CD4-positive, alpha-beta T cell treated with Interleukin-21 for 1 hour (primary cell): ENCODE measurements at regions not wholly inside any gene's neighbourhood (a gene's known extent, or its start where the extent isn't known, plus 50 kb on each side); places are given as distances from the start of the nearest gene placed in this dataset.
A peak's percentile ranks its signal among the peaks of the same experiment; 100 is the strongest.
"Not testable (repeated sequence)": the region's sequence is repeated elsewhere in the genome, so short reads cannot be mapped to it uniquely, and the experiment has no call there.

Experiments
- DNase-seq: peaks from one replicate; pipeline ENCODE4 v3.0.0-alpha.2; 2020

DNA sequence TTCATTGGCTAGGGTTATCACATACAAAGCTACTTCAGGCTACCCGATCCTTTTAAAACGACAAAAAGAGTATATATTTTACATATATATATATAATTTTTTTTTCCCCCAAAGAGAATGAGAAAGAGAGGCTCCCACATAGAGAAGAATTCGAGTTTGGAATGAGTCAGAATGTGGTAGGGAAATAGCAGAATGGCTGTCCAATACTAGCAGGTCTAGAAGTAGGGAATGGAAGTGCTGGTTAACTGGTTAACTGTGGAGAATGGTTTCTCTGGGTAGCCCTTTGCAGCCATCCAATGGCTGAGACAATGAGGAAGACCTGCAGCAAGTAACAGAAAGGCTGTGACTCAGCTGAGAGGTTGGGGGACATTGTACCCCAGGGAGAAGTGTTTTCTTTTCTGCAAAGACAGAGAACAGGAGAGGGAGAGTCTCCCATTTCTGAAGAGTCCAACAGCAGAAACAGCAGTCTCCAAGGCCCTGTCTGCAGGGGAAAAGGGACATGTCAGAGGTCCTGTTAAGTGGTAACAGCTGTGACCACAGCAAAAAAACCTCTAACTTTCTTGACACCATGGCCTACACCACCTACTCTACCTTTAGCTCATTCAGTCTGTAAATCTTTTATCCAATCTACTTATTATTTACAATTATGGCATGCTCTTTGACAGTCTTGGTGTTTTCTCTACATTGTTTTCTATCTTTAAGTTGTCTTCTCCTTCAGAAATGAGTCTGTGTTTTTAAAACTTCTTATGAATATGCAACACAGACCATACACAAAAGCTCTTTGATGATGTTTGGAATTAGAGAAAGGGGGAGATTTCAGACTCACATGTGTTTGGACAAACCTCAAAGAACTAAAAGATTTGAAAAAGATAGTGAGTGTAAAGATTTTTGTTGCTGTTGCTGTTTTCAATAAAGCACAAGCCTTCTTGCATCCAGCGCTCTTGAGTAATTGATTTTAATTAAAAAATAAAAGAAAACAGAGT lies 116.1 kb upstream of the SLC7A14 start:
- no peak for DNase-seq

DNA sequence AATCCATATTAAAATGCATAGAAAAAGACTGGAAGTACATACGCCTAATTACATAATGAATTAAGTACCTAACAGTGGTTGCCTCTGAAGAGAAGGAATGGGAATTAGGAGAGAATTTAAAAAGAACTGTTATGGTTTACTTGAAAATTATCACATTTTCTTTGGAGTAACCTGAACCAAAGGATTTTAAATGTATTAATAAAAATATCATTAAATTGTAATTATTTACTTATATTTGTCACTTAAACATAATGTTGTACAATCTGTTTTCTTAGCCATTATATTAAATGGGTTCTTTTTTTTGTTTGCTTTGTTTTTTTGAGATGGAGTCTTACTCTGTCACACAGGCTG lies 114.2 kb upstream of the SLC7A14 start:
- DNase-seq = no peak

DNA sequence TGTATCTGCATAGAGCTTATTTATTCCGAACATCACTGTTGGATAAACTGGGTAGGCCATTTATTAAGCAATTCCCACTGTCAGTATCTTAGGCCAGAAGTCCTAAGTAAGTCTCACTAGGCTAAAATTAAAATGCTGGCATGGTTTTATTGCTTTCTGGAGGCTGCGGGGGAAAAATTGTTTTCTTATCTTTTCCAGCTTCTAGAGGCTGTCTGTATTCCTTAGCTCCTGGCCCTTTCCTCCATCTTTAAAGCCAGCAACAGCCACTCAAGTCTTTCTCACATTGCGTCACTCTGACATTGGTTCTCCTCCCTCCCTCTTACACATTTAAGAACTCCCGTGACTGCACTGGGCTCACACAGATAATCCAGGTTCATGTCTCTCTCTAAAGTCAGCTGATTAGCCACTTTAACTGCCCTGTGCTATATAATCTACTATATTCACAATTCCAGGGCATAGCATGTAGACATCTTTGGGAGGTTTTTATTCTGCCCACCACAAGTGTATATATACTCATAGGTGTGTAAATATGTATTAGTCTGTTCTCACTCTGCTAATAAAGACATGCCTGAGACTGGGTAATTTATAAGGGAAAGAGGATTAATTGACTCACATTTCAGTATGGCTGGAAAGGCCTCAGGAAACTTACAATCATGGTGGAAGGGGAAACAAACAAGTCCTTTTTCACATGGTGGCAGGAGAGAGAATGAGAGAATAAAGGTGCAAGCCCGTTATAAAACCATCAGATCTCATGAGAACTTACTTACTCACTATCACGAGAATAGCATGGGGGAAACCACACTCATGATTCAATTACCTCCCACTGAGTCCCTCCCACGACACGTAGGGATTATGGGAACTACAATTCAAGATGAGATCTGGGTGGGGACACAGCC lies 113.5 kb upstream of the SLC7A14 start:
- DNase-seq = no peak

DNA sequence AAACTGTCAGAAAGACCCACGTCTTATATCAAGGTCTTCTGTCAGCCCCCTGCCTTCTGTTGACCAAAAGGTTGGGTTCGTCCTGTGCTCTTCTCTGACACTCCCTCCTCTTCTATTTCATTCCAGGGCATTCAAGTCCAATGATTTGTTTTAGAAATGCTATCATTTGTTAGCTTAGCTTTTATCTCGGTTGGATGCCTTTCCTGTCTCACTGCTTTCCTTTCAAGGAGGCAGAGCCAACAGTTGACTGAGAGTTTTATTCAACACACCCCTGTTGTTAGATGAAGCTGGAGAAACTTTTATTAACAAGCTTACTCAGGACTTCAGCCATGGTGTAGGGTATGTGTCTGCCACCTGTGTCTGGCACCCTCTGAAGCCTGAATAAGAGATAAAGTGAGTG lies 112.0 kb upstream of the SLC7A14 start:
- no peak for DNase-seq

DNA sequence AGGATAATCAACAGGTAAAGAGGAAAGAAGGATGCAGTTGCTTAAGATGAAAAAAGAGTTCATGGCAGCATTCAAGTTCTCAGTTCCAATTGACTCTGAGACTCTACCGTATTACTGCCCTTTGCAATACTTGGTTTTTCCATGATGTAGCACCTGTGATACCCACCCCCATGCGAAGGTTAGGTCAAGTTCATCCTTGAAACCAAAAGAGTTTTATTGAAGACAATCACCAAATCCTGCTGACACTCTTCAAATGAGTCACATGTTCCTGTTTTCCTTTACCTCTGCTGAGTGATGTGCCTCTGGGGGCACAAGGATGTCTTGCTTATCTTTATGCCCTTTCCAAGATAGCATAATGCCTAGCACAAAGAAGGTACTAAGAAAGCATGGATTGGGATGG lies 111.3 kb upstream of the SLC7A14 start:
- DNase-seq = no peak

DNA sequence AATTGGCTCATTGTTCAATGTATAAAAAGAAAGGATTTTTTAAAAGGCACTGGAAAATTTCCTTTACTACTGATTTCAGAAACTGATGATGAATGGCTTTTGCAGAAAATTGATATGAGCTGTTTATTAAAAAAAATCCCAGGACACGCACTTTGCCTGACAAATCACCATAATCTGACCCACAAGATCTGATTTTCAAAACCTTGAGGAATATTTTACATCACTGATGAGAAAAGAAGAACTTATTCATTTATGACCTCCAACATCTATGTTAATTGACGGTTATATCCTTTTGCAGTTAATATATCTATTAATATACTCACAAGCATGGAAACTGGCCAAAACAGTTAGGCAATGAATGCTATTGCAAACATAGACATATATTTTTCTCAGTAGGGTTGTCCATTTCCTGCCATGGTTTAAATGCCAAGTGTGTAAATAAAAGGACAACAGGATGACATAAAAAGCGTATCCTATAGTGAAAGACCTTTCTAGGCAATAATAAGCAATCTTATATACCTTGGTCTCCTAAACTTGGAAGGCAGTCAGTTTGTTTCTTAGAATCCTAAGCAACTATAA lies 109.7 kb upstream of the SLC7A14 start:
- no peak for DNase-seq

DNA sequence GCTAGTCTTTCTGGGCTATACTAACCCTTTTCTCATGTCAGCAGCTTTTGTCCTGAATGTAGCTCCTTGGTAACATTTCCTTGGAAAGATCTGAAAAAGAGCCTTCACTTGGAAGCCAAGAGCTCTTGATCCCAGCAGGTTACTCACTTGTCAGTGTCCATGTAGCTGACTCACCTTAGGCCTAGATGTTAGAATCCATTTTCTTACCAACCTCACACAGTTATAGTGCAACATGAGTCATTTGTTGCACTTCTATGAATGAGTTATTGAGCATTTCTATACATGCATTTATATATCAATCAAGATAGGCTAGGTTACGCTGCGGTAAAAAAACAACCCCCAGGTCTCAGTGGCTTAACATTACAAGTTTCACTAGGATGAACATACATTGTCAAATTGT lies 106.8 kb upstream of the SLC7A14 start:
- DNase-seq = no peak

DNA sequence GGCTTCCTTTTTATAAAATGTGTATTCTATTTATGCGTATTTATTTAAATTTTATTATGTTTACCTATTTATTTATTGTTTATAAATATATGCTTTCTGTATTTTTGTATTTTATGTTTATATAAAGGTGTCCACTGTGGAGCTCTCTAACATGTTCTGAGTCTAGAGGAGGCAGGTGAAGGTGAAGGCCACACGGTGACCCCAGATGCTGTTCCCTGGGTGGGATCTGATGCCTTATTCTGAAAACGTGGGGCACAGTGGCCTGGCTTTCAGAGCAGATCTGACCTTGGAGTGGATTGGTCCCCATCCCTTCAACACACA lies 104.7 kb upstream of the SLC7A14 start:
- no peak for DNase-seq

DNA sequence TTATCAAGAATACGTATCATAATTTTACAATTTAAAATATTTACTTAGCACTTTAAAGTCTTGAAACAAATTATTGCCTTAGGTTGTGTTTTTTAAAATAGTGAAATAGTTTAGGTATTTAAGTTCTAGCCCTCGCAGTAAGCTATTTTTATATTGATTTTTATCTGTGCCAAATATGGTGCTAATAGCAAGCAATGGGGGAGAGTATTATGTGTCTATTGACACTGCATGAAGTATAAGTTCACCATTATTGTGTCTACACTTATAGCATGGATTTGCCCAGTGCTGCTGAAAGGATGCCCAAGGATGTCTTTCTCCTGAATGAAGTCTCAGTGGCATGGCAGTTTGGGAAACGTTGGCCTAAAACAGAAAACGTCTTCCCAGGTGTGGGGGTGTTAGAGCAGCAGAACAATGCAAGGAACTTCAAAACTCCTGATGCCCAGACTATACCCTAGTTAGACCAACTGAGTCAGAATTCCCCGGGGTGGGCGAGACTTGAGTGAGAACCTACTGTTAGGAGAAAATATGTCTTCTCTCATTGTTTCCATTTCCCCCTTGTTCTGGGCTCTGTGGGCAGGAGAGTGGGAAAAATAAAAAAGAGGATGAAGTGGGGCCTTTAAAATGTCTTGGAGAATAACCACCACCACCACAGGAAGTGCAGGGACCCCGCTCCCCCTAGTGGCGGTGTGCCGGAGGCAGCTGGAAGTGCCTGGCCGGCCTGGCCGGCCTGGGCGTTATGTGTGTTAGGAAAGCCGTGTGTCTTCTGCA lies 104.2 kb upstream of the SLC7A14 start:
- peak; percentile 10 for DNase-seq

DNA sequence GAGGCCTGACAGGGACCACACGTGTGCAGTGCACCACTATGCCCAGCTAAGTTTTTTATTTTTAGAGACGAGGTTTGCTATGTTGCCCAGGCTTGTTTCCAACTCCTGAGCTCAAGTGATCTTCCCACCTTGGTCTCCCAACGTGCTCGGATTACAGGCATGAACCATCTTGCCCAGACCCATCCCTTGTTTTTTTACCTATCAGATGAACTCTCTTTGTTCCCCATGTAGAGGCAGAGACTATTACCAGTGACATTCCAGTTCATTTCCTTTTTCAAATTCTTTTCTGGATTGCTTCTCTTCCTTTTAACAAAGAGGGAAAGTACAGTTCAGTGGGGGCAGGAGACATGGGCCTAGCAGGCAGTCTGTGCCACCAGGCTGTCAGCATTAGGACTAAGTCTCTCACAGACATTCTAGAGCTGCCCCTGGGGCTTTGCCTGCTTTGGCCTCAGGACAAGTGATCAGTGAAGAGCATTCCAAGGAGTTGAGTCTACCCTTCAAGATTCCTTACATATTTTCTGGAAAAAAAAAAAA lies 103.5 kb upstream of the SLC7A14 start:
- DNase-seq = no peak

DNA sequence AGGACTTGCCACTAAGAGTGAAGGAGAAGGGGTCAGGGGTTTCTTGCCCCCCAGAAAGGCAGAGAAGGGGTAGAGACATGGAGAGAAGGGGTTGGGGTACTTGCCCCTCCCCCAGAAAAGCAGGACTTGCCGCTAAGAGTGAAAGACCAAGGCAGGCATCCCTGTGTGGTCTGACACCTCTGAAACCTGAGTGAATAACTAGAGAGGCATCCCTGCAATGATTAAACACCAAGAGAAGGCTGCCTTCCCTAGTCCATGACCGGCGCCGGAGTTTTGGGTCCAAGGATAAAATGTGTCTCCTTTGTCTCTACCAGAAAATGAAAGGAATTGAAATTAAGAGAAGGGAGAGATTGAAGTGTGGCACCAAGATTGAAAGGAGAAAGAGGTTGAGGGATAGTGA lies 102.3 kb upstream of the SLC7A14 start:
- not testable (repeated sequence) for DNase-seq

DNA sequence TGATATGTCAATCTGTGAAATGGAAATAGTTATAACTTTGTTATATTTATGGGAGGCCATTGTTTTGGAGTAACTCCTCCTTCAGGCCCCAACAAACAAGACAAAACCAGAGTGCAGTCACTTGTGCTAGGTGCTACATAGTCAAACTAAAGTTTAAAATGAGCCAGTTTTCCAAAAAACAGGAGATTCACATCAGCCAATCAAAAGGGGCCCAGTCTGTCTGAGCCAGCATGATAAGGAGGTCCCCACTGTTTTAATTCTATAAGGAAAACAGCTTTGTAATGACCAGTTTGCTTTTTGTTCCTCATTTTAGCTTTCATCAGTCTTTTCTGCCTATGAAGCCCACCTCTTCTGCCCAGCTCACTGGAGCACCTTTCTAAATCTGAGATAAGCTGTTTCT lies 94.7 kb upstream of the SLC7A14 start:
- no peak for DNase-seq

DNA sequence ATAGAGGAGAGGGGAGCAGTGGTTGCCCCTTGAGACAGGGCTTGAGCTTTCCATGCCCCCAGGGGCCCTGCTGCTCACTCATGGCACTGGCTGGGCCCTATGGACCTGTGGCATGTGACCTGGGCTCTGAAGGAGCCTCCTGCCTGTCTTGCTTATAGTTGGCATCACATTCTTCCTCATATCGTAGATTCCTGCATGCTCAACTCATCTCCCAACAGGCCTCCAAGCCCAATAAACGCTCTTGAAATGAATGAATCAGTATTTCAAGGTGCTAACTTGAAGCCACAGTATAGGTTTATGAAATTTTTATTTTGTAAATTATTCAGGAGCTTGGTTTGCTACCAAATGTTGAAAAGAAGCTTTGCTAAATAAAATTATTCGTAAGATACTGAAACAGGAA lies 93.3 kb upstream of the SLC7A14 start:
- no peak for DNase-seq

DNA sequence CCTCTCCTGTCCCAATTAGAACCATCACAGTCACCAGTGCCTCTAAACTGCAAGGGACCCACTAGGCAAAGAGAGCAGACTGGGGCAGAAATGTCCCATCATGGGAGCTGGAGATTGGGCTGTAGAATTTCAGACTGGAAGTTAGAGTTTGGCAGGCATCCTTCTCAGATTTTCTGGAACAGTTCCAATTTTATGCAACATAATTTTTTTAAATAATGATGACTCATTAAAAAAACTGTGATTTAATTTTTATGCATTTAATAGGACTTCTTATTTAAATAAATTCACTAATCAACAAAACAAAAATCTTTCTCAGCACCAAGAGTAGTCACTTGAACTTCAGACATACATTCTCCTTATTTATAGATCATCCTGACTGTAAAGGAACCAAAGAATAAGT lies 84.6 kb upstream of the SLC7A14 start:
- no peak for DNase-seq

DNA sequence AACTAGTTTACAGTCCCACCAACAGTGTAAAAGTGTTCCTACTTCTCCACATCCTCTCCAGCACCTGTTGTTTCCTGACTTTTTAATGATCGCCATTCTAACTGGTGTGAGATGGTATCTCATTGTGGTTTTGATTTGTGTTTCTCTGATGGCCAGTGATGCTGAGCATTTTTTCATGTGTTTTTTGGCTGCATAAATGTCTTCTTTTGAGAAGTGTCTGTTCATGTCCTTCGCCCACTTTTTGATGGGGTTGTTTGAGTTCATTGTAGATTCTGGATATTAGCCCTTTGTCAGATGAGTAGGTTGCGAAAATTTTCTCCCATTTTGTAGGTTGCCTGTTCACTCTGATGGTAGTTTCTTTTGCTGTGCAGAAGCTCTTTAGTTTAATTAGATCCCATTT lies 77.1 kb upstream of the SLC7A14 start:
- not testable (repeated sequence) for DNase-seq

DNA sequence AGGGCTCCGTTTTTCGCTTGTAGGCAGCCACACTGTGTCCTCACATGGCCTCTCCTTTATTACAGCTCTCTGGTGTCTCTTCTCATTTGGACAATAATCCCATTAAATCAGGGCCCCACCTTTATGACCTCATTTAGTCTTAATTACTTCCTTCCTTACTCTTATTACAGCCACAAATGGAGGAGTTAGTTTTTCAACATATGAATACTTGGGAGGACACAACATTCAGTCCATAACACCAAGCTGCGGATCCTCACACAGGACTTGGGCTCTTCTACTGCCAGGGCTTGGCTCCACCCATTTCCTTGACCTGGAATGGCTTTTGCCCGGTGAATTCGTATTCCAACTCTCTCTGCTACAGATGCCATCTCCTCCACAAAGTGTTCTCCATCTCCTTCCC lies 74.3 kb upstream of the SLC7A14 start:
- no peak for DNase-seq

DNA sequence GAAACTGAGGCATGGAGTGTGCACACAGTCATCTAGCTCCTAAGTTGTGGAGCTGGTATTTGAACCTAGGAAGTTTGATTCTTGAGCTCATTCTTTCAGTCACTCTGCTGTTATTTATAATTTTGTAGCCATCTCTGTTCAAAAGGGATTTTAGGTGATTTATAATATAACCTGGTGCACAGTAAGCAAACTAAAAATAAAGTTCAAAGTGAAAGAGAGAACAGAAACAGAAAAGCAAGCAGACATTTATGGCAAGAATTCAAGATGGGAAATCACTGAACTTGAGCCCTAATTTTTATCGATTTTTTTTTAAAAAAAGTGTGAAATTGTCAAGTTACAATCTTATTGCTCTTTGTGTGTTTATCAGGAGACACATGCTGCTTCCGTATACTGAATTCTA lies 71.4 kb upstream of the SLC7A14 start:
- DNase-seq = no peak

DNA sequence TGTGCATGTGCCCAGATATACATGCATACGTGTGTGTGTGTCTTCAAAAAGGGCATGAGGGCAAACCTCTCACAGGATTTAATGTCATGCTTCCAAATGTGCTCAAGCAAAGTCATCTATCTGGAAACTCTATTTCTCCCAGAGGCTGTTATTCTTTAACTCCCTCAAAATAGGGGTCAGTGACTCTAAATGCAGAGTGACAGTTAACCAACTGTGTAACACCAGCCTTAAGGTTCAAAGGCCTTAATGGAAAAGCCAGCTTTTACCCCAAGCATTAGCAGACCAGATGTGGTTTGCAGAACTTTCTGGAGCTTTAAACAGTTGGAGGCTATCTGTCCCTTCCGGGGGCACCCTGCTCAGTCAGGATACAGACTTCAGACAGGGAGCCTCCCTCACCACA lies 70.4 kb upstream of the SLC7A14 start:
- no peak for DNase-seq

DNA sequence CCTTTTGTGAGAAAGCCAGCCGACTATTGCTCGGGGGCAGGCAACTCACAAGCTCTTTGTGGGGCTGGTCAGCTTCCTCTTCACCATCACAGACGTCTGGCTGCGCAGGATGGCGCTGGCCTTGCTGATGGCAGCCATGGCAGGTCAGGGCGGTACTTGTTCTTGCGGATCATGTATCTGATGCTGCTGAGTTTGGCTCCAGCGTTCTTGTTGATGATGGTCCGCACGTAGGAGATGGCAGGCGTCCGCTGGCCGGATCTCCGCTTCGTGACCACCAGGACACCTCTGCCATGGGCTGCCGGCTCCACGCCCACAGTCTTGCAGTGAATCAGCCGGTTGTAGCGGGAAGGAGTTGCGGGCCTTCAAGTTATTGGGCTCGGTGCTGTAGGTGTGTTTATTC lies 67.9 kb upstream of the SLC7A14 start:
- no peak for DNase-seq

DNA sequence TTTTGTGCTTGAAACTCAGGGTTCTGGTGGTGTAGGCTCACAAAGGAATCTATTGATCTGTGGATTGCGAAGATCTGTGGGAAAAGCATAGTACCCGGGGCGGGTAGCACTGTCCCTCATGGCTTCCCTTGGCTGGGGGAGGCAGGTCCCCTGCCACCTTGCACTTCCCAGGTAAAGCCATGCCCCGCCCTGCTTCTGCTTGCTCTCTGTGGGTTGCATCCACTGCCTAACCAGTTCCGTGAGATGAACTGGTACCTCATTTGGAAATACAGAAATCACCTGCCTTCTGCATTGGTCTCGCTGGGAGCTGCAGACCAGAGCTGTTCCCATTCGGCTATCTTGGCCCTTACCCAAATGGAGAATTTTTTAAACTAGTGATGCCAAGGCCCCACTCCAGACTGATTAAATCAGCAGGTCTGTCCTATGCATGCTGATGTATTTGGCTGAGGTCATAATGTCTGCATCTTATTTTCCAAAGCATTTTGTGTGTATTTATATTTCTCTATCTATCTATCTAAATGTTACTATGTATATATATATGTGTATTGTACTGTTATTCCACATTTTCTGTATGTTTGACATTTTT lies 65.5 kb upstream of the SLC7A14 start:
- no peak for DNase-seq

DNA sequence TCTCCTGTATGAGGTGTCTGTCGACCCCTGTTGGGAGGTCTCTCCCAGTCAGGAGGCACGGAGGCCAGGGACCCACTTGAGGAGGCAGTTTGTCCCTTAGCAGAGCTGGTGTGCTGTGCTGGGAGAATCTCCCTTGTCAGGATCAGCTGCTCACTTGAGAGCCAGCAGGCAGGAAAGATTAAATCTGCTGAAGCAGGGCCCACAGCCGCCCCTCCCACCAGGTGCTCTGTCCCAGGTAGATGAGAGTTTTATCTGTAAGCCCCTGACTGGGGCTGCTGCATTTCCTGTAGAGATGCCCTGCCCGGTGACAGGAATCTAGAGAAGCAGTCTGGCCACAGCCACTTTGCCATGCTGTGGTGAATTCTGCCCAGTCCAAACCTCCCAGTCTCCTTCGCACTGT lies 64.7 kb upstream of the SLC7A14 start:
- not testable (repeated sequence) for DNase-seq

DNA sequence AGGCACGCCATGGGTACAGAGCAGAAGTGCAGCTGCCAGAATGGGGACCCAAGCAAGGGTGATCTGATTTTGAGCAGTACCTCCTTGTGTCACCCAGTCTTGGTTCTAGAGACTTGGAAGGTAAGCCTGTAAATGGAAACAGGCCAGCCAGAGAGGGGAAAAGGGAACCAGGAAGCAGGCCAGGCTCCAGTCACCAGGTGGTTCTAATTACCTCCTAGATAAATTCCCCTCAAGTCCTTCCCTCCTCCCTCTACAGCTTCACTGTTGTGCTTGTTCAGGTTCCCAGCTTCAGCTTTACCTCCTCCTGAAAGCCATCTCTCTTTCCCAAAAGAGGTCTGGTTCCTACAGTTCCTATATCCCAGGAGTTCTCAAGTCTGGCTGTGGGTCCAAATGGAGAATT lies 58.8 kb upstream of the SLC7A14 start:
- no peak for DNase-seq
